ENCODE measurements at regions not wholly inside any gene's neighbourhood (a gene's known extent, or its start where the extent isn't known, plus 50 kb on each side); places are given as distances from the start of the nearest gene placed in this dataset.

GRCh38 chr3:59381282-59381681 lies 331.5 kb upstream of the CFAP20DC start:
- Histone ChIP-seq H3K27me3 (ENCODE audit: control insufficient read depth, insufficient read depth, low read length) (no peaks in the 10 kb centered on the region), H3K4me3 (ENCODE audit: low read depth, low read length) (no peak overlapping the region), H3K36me3 (ENCODE audit: control insufficient read depth, insufficient read depth, low read length) (no peaks in the 10 kb centered on the region)
- DNase-seq (ENCODE audit: low read depth), result no peak
- TF ChIP-seq CTCF (IDR thresholded peaks at IDR 0.05; ENCODE audit: insufficient read depth, low read length, poor library complexity, severe bottlenecking), result no peak

GRCh38 chr3:59380146-59380545 lies 330.3 kb upstream of the CFAP20DC start:
- TF ChIP-seq CTCF (IDR thresholded peaks at IDR 0.05; ENCODE audit: insufficient read depth, low read length, poor library complexity, severe bottlenecking), result no peak
- DNase-seq (ENCODE audit: low read depth), result no peak
- Histone ChIP-seq H3K4me3 (ENCODE audit: low read depth, low read length) (no peak overlapping the region), H3K27me3 (ENCODE audit: control insufficient read depth, insufficient read depth, low read length) (no peaks in the 10 kb centered on the region), H3K36me3 (ENCODE audit: control insufficient read depth, insufficient read depth, low read length) (no peaks in the 10 kb centered on the region)

GRCh38 chr3:59374818-59375211 lies 325.0 kb upstream of the CFAP20DC start:
- H3K27me3 ChIP-seq (ENCODE audit: control insufficient read depth, insufficient read depth, low read length), result no peaks in the 10 kb centered on the region
- DNase-seq (ENCODE audit: low read depth), result no peak
- H3K36me3 ChIP-seq (ENCODE audit: control insufficient read depth, insufficient read depth, low read length), result no peaks in the 10 kb centered on the region
- no peak for TF ChIP-seq CTCF (IDR thresholded peaks at IDR 0.05; ENCODE audit: insufficient read depth, low read length, poor library complexity, severe bottlenecking)
- no peak overlapping the region for H3K4me3 ChIP-seq (ENCODE audit: low read depth, low read length)

GRCh38 chr3:59374091-59374817 lies 324.4 kb upstream of the CFAP20DC start:
- no peak overlapping the region for H3K4me3 ChIP-seq (ENCODE audit: low read depth, low read length)
- H3K27me3 ChIP-seq (ENCODE audit: control insufficient read depth, insufficient read depth, low read length), result no peaks in the 10 kb centered on the region
- H3K36me3 ChIP-seq (ENCODE audit: control insufficient read depth, insufficient read depth, low read length), result no peaks in the 10 kb centered on the region
- DNase-seq (ENCODE audit: low read depth), result no peak
- TF ChIP-seq CTCF (IDR thresholded peaks at IDR 0.05; ENCODE audit: insufficient read depth, low read length, poor library complexity, severe bottlenecking), result no peak

- Histone ChIP-seq H3K27me3 (ENCODE audit: control insufficient read depth, insufficient read depth, low read length) (no peaks in the 10 kb centered on the region), H3K4me3 (ENCODE audit: low read depth, low read length) (no peak overlapping the region), H3K36me3 (ENCODE audit: control insufficient read depth, insufficient read depth, low read length) (no peaks in the 10 kb centered on the region)
- DNase-seq (ENCODE audit: low read depth), result no peak
- no peak for TF ChIP-seq CTCF (IDR thresholded peaks at IDR 0.05; ENCODE audit: insufficient read depth, low read length, poor library complexity, severe bottlenecking)
These were observed 322.5 kb upstream of the CFAP20DC start for GRCh38 chr3:59372346-59372745.
